Endothelial cell of umbilical vein (primary cell): ENCODE measurements at regions not wholly inside any gene's neighbourhood (a gene's known extent, or its start where the extent isn't known, plus 50 kb on each side); places are given as distances from the start of the nearest gene placed in this dataset.

ENCODE experiments used
- BruUV-seq: library from RNA; stranded (reverse); fragments of 400-500 nt; replicated peaks from 2 replicates; lab custom pipeline; 2021; lab: Mats Ljungman, UMichigan
- CTCF ChIA-PET: fragments of 300-600, 350-600 bp; sonication (Branson Sonifier 250); formaldehyde crosslinking; loops from one replicate; lab custom pipeline; 2021; ENCODE audit warnings: antibody characterized with exemption, inconsistent platforms; lab: Charles Lee
- POLR2A ChIA-PET: fragments of 300-600, 350-600 bp; sonication (Branson Sonifier 250); formaldehyde crosslinking; loops from one replicate; lab custom pipeline; 2021; ENCODE audit warnings: antibody characterized with exemption, inconsistent platforms; lab: Charles Lee
- DNase-seq: peaks from one replicate; pipeline ENCODE4 v3.0.0-alpha.2; 2011; ENCODE audit warnings: low read depth, low spot score
- FAIRE-seq: peaks from 2 replicates; lab custom pipeline; 2011; peaks lifted over from hg19 to GRCh38; lab: Jason Lieb, UNC
- H2AFZ ChIP-seq: 2 replicates; pipeline ENCODE4 v1.6.0; 2012; ENCODE audit warnings: low read depth, low read length, control low read depth, inconsistent platforms
- H3K27ac ChIP-seq: 2 replicates; pipeline ENCODE4 v1.5.1; 2011; ENCODE audit warnings: low read depth, mild to moderate bottlenecking, control low read depth, low read length, moderate library complexity; ENCODE audit not compliant: insufficient read depth
- H3K27me3 ChIP-seq, 2 experiments: 2 replicates each; pipeline versions ENCODE4 v1.6.0 to v1.6.1; 2011; ENCODE audit warnings: low read length in 2 of 2, mixed read lengths in 1 of 2; ENCODE audit not compliant: control insufficient read depth in 2 of 2, insufficient read depth in 2 of 2
- H3K36me3 ChIP-seq, 2 experiments: 2 replicates in 1 of 2; 3 replicates in 1 of 2; pipeline ENCODE4 v1.5.1; 2011; ENCODE audit warnings: low read length in 2 of 2, mild to moderate bottlenecking in 1 of 2, moderate library complexity in 1 of 2; ENCODE audit not compliant: control insufficient read depth in 2 of 2, insufficient read depth in 2 of 2; ENCODE audit errors: extremely low read depth in 1 of 2
- H3K4me1 ChIP-seq: 3 replicates; pipeline ENCODE4 v1.5.1; 2011; ENCODE audit warnings: mild to moderate bottlenecking, low read length; ENCODE audit not compliant: control insufficient read depth, insufficient read depth; ENCODE audit errors: extremely low read depth
- H3K4me2 ChIP-seq: 2 replicates; pipeline ENCODE4 v1.6.1; 2011; ENCODE audit warnings: low read length, control low read depth, mixed read lengths; ENCODE audit not compliant: insufficient read depth
- H3K4me3 ChIP-seq, 3 experiments: fragments of 200-600 bp in 1 of 3; sonication (generic), shearing (Covaris generic) in 1 of 3; replicated peaks in 1 of 3; 2 replicates each; pipeline ENCODE4 v1.5.1; 2011 to 2016; ENCODE audit warnings: control low read depth in 3 of 3, low read length in 3 of 3, mild to moderate bottlenecking in 2 of 3, inconsistent platforms in 1 of 3, low read depth in 1 of 3, moderate library complexity in 1 of 3; ENCODE audit not compliant: insufficient read depth in 1 of 3
- H3K79me2 ChIP-seq: 2 replicates; pipeline ENCODE4 v1.6.0; 2012; ENCODE audit warnings: low read length, inconsistent platforms; ENCODE audit not compliant: control insufficient read depth, insufficient read depth
- H3K9ac ChIP-seq: replicated peaks from 2 replicates; pipeline ENCODE3; 2011; ENCODE audit warnings: low read length, control low read depth; ENCODE audit not compliant: insufficient read depth; ENCODE audit errors: extremely low read depth
- H3K9me1 ChIP-seq: replicated peaks from 3 replicates; pipeline ENCODE4 v1.6.0; 2011; ENCODE audit warnings: mild to moderate bottlenecking, low read length; ENCODE audit not compliant: control insufficient read depth, insufficient read depth; ENCODE audit errors: extremely low read depth
- H3K9me3 ChIP-seq: replicated peaks from 2 replicates; pipeline ENCODE4 v1.5.1; 2012; ENCODE audit warnings: low read length, inconsistent platforms; ENCODE audit not compliant: control insufficient read depth, insufficient read depth
- H4K20me1 ChIP-seq: replicated peaks from 2 replicates; pipeline ENCODE3; 2011; ENCODE audit warnings: mild to moderate bottlenecking, low read length; ENCODE audit not compliant: control insufficient read depth, insufficient read depth; ENCODE audit errors: extremely low read depth
- EZH2 ChIP-seq: IDR thresholded peaks from 2 replicates; pipeline ENCODE4 v1.6.1; 2012; ENCODE audit warnings: borderline replicate concordance, low read depth, mild to moderate bottlenecking, moderate library complexity, low read length, inconsistent platforms; ENCODE audit not compliant: severe bottlenecking
- MYC ChIP-seq: IDR thresholded peaks from one replicate; pipeline ENCODE4 v1.6.1; 2011; ENCODE audit warnings: mild to moderate bottlenecking, low read depth, low read length
- POLR2A ChIP-seq: IDR thresholded peaks from 2 replicates; pipeline ENCODE4 v1.6.1; 2012; ENCODE audit warnings: low read depth, mild to moderate bottlenecking, control low read depth, low read length
- dilution Hi-C: fragments of 300-500 bp; cut with MboI; formaldehyde crosslinking; loops from one replicate; pipeline ENCODE4 v1.15.0; 2019; ENCODE audit warnings: low sequenced_read_pairs; ENCODE audit not compliant: extremely low pct_ligation_motif_present
- intact Hi-C: fragments of 100-400 bp; cut with micrococcal nuclease; formaldehyde crosslinking; loops from one replicate; pipeline ENCODE4 v1.10.0; 2022
- TF ChIP-seq, protein P1 (sequence below), 2 donors: IDR thresholded peaks; 1 replicate in 1 of 2; 2 replicates in 1 of 2; pipeline ENCODE4 v1.5.1; 2011; ENCODE audit warnings: low read length in 2 of 2, mild to moderate bottlenecking in 2 of 2, moderate library complexity in 2 of 2, control low read depth in 1 of 2, inconsistent platforms in 1 of 2, low read depth in 1 of 2; ENCODE audit not compliant: insufficient read depth in 1 of 2; ENCODE audit errors: extremely low read depth in 1 of 2

DNA sequence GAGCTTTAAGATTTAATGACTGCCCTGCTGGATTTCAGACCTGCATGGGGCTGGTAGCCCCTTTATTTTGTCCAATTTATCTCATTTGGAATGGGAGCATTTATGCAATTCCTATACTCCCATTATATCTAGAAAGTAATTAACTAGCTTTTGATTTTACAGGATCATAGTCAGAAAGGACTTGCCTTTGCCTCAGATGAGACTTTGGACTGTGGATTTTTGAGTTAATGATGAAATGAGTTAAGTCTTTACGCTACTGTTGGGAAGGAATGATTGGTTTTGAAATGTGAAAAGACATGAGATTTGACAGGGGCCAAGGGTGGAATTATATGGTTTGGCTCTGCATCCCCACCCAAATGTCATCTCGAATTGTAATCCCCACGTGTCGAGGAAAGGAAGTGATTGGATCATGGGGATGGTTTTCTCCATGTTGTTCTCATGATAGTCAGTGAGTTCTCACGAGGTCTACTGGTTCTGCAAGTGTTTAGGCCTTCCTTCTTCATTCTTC, 213.1 kb upstream of the DCN start:
- TF ChIP-seq EZH2 (no peak), MYC (no peak), POLR2A (no peak)
- TF ChIP-seq, protein P1, sequence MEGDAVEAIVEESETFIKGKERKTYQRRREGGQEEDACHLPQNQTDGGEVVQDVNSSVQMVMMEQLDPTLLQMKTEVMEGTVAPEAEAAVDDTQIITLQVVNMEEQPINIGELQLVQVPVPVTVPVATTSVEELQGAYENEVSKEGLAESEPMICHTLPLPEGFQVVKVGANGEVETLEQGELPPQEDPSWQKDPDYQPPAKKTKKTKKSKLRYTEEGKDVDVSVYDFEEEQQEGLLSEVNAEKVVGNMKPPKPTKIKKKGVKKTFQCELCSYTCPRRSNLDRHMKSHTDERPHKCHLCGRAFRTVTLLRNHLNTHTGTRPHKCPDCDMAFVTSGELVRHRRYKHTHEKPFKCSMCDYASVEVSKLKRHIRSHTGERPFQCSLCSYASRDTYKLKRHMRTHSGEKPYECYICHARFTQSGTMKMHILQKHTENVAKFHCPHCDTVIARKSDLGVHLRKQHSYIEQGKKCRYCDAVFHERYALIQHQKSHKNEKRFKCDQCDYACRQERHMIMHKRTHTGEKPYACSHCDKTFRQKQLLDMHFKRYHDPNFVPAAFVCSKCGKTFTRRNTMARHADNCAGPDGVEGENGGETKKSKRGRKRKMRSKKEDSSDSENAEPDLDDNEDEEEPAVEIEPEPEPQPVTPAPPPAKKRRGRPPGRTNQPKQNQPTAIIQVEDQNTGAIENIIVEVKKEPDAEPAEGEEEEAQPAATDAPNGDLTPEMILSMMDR (IDR thresholded peaks at IDR 0.05; ENCODE audit: extremely low read depth in 1 of 2, insufficient read depth in 1 of 2, low read depth in 1 of 2, low read length in 2 of 2) = no peak
- ChIA-PET POLR2A (no interaction called here), CTCF (interaction anchor here (1.2 kb wide), 1 partner anchor 13 kb away, joined by 4 read pairs; no protein-coding TSS in a partner anchor)
- Histone ChIP-seq H3K36me3 (no peaks in the 10 kb centered on the region), H3K9me3 (no peaks in the 10 kb centered on the region), H4K20me1 (no peaks in the 10 kb centered on the region), H3K4me3 (no peak overlapping the region), H3K9ac (no peak overlapping the region), H3K27me3 (no peaks in the 10 kb centered on the region), H3K9me1 (no peaks in the 10 kb centered on the region), H3K27ac (no peak overlapping the region), H3K4me1 (peaks cover 14% of the 10 kb centered on the region), H2AFZ (no peak overlapping the region), H3K4me2 (no peak overlapping the region), H3K79me2 (no peaks in the 10 kb centered on the region)
- intact Hi-C loops = no loop called here
- no TSS peak for BruUV-seq
- FAIRE-seq = no peak
- DNase-seq = no peak
- dilution Hi-C loops = no loop called here

DNA sequence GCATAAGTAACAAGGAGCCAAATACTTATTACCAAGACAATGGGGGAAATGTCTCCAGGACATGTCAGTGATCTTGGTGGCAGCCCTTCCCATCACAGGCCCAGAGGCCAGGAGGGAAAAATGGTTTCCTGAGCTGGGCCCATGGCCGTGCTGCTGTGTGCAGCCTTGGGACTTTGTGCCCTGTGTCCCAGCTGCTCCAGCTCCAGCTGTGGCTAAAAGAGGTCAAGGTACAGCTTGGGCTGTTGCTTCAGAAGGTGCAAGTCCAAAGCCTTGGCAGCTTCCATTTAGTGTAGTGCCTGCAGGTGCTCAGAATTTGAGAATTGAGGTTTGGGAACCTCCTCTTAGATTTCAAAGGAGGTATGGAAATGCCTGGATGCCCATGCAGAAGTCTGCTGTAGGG, 212.3 kb upstream of the DCN start:
- intact Hi-C loops = no loop called here
- DNase-seq = no peak
- dilution Hi-C loops = no loop called here
- H3K9me1 ChIP-seq = no peaks in the 10 kb centered on the region
- no peaks in the 10 kb centered on the region for H4K20me1 ChIP-seq
- no peak for FAIRE-seq
- H3K27me3 ChIP-seq = no peaks in the 10 kb centered on the region
- H3K4me1 ChIP-seq = peaks cover 6% of the 10 kb centered on the region
- no peak overlapping the region for H3K9ac ChIP-seq
- POLR2A ChIA-PET = no interaction called here
- H3K9me3 ChIP-seq = no peaks in the 10 kb centered on the region
- H3K4me2 ChIP-seq = no peak overlapping the region
- BruUV-seq = no TSS peak
- CTCF ChIA-PET = interaction anchor here (1.2 kb wide), 1 partner anchor 13 kb away, joined by 4 read pairs; no protein-coding TSS in a partner anchor
- no peak overlapping the region for H3K27ac ChIP-seq
- H3K4me3 ChIP-seq = no peak overlapping the region
- no peaks in the 10 kb centered on the region for H3K79me2 ChIP-seq
- TF ChIP-seq, protein P1 (IDR thresholded peaks at IDR 0.05; ENCODE audit: extremely low read depth in 1 of 2, insufficient read depth in 1 of 2, low read depth in 1 of 2, low read length in 2 of 2) = no peak
- no peak overlapping the region for H2AFZ ChIP-seq
- no peaks in the 10 kb centered on the region for H3K36me3 ChIP-seq
